Testis (tissue), 2 donors: ENCODE measurements at regions not wholly inside any gene's neighbourhood (a gene's known extent, or its start where the extent isn't known, plus 50 kb on each side); places are given as distances from the start of the nearest gene placed in this dataset.

Source experiments
- POLR2A ChIP-seq: fragments of 450-650 bp; IDR thresholded peaks from one replicate; pipeline ENCODE4 v1.6.1; 2017; ENCODE audit warnings: antibody characterized with exemption, mild to moderate bottlenecking, moderate library complexity
- TF ChIP-seq, protein P1 (sequence below), 3 experiments: fragments of 450-650 bp in 2 of 3; fragments of 200-600 bp in 1 of 3; sonication (generic) in 1 of 3; IDR thresholded peaks; one replicate each; pipeline ENCODE4 v1.5.1; 2016 to 2019; ENCODE audit warnings: antibody characterized with exemption in 3 of 3, mild to moderate bottlenecking in 2 of 3, moderate library complexity in 1 of 3

DNA sequence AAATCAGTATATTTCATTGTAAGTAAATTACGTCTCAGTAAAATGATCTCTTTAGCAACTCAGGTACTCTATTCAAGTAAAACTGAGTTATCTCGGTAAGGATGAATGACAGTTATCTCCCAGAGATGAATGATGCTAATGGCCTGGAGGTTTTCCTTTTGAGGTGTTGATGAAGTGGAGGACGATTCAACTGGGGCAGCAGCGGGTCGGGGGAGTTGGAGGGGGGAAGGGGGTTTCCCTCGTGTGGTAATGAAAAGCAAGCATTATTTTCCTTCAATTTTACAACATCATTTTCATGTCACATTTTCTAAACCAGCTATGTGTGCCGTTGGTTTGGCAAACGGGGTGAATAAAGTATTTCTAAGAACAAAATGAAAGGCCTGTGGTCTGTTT, 92.4 kb upstream of the ATXN3L start:
- TF ChIP-seq POLR2A = no peak
- TF ChIP-seq, protein P1, sequence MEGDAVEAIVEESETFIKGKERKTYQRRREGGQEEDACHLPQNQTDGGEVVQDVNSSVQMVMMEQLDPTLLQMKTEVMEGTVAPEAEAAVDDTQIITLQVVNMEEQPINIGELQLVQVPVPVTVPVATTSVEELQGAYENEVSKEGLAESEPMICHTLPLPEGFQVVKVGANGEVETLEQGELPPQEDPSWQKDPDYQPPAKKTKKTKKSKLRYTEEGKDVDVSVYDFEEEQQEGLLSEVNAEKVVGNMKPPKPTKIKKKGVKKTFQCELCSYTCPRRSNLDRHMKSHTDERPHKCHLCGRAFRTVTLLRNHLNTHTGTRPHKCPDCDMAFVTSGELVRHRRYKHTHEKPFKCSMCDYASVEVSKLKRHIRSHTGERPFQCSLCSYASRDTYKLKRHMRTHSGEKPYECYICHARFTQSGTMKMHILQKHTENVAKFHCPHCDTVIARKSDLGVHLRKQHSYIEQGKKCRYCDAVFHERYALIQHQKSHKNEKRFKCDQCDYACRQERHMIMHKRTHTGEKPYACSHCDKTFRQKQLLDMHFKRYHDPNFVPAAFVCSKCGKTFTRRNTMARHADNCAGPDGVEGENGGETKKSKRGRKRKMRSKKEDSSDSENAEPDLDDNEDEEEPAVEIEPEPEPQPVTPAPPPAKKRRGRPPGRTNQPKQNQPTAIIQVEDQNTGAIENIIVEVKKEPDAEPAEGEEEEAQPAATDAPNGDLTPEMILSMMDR (IDR thresholded peaks at IDR 0.05) = no peak
